K562 (cell line): ENCODE measurements at regions not wholly inside any gene's neighbourhood (a gene's known extent, or its start where the extent isn't known, plus 50 kb on each side); places are given as distances from the start of the nearest gene placed in this dataset.

Experiments used
- ATAC-seq: fragments of 200-7000 bp; cut with Tn5 transposase; 3 replicates; pipeline ENCODE4 v1.9.1; 2020; ENCODE audit warnings: moderate library complexity
- BruUV-seq: library from RNA; stranded (reverse); fragments of 400-500 nt; replicated peaks from 2 replicates; lab custom pipeline; 2021; lab: Mats Ljungman, UMichigan
- CTCF ChIA-PET: fragments of 300-600 bp; formaldehyde crosslinking; extraction: SDS; loops from one replicate; lab custom pipeline; 2021; ENCODE audit warnings: low intra/inter-chr PET ratio; lab: Yijun Ruan, JAX
- POLR2A ChIA-PET: fragments of 300-600, 350-650 bp; sonication (Branson Sonifier 250); formaldehyde crosslinking; extraction: SDS; loops from one replicate; lab custom pipeline; 2021; ENCODE audit warnings: antibody characterized with exemption, inconsistent platforms; lab: Yijun Ruan, JAX
- DNase-seq, 4 experiments: peaks; one replicate each; pipeline versions ENCODE4 v3.0.0 to v3.0.0-alpha.2; 2011 to 2018; ENCODE audit warnings: low spot score in 3 of 4, mixed read lengths in 3 of 4; ENCODE audit errors: extremely low read depth in 1 of 4
- FAIRE-seq: peaks from 2 replicates; lab custom pipeline; 2011; peaks lifted over from hg19 to GRCh38; lab: Jason Lieb, UNC
- H2AFZ ChIP-seq: 2 replicates; pipeline ENCODE4 v1.6.0; 2011; ENCODE audit warnings: low read depth, low read length, control low read depth, inconsistent platforms
- H3K27ac ChIP-seq: fragments of 200-600 bp; 3 replicates; pipeline ENCODE4 v1.8.0; 2011; ENCODE audit warnings: low read depth, mild to moderate bottlenecking, control low read depth, inconsistent platforms, low read length, moderate library complexity, mixed read lengths; ENCODE audit errors: extremely low read depth
- H3K27me3 ChIP-seq, 2 experiments: fragments of 300-600 bp in 1 of 2; 2 replicates in 1 of 2; 3 replicates in 1 of 2; pipeline versions ENCODE4 v1.6.0 to v1.8.0; 2011; ENCODE audit warnings: inconsistent platforms in 2 of 2, low read length in 2 of 2, mild to moderate bottlenecking in 1 of 2, mixed read lengths in 1 of 2, moderate library complexity in 1 of 2; ENCODE audit not compliant: control insufficient read depth in 2 of 2, insufficient read depth in 2 of 2
- H3K36me3 ChIP-seq: fragments of 300-600 bp; 3 replicates; pipeline ENCODE4 v1.8.0; 2011; ENCODE audit warnings: mild to moderate bottlenecking, low read length, inconsistent platforms; ENCODE audit not compliant: control insufficient read depth, insufficient read depth
- H3K4me1 ChIP-seq, 2 experiments: fragments of 200-600 bp in 1 of 2; replicated peaks in 1 of 2; 2 replicates in 1 of 2; 3 replicates in 1 of 2; pipeline versions ENCODE4 v1.5.1 to v1.8.0; 2011; ENCODE audit warnings: inconsistent platforms in 2 of 2, low read length in 2 of 2, mild to moderate bottlenecking in 1 of 2, mixed read lengths in 1 of 2, moderate library complexity in 1 of 2; ENCODE audit not compliant: control insufficient read depth in 2 of 2, insufficient read depth in 2 of 2
- H3K4me2 ChIP-seq: 2 replicates; pipeline ENCODE4 v1.6.1; 2011; ENCODE audit warnings: low read length, control low read depth, inconsistent platforms, mixed read lengths; ENCODE audit not compliant: insufficient read depth
- H3K4me3 ChIP-seq: fragments of 200-600 bp; sonication (generic), shearing (Covaris generic); 2 replicates; pipeline ENCODE4 v1.5.1; 2016; ENCODE audit warnings: control low read depth, inconsistent platforms
- H3K79me2 ChIP-seq: fragments of 200-600 bp; 3 replicates; pipeline ENCODE4 v1.8.0; 2011; ENCODE audit warnings: low read length, inconsistent platforms; ENCODE audit not compliant: control insufficient read depth, insufficient read depth
- H3K9ac ChIP-seq, 2 experiments: 2 replicates each; pipeline versions ENCODE4 v1.6.0 to v1.6.1; 2011; ENCODE audit warnings: low read depth in 2 of 2, low read length in 2 of 2, control low read depth in 1 of 2, inconsistent platforms in 1 of 2, mild to moderate bottlenecking in 1 of 2, mixed read lengths in 1 of 2; ENCODE audit not compliant: insufficient read depth in 1 of 2
- H3K9me1 ChIP-seq: one replicate; pipeline ENCODE4 v1.6.0; 2011; ENCODE audit warnings: inconsistent platforms, mild to moderate bottlenecking, low read length, moderate library complexity; ENCODE audit not compliant: control insufficient read depth, insufficient read depth
- H3K9me3 ChIP-seq: replicated peaks from 2 replicates; pipeline ENCODE4 v1.5.1; 2011; ENCODE audit warnings: low read depth, low read length, inconsistent platforms; ENCODE audit not compliant: control insufficient read depth, insufficient read depth
- H4K20me1 ChIP-seq: replicated peaks from 2 replicates; pipeline ENCODE4 v1.6.1; 2011; ENCODE audit warnings: low read length, inconsistent platforms, mixed read lengths; ENCODE audit not compliant: control insufficient read depth, insufficient read depth
- ARNT ChIP-seq, 2 experiments: fragments of 450-650 bp; IDR thresholded peaks; 2 replicates each; pipeline ENCODE4 v1.6.1; 2016; ENCODE audit warnings: mild to moderate bottlenecking in 1 of 2
- BCL6 ChIP-seq: fragments of 250-450 bp; sonication (Bioruptor Pico); IDR thresholded peaks from 2 replicates; pipeline ENCODE4 v1.4.0; 2020
- CXXC5 ChIP-seq: fragments of 250-450 bp; sonication (Bioruptor Pico); IDR thresholded peaks from 2 replicates; pipeline ENCODE4 v1.8.0; 2022; ENCODE audit warnings: inconsistent platforms, mild to moderate bottlenecking, moderate library complexity
- GABPB1 ChIP-seq: sonication (generic); formaldehyde crosslinking; IDR thresholded peaks from 2 replicates; pipeline ENCODE4 v1.8.0; 2022; ENCODE audit warnings: mild to moderate bottlenecking, missing genetic modification reagents
- GTF2A2 ChIP-seq: IDR thresholded peaks from 2 replicates; pipeline ENCODE4 v1.6.1; 2016; ENCODE audit warnings: mild to moderate bottlenecking, missing genetic modification characterization, missing compliant biosample characterization
- HDAC6 ChIP-seq: IDR thresholded peaks from 2 replicates; pipeline ENCODE4 v1.6.1; 2012; ENCODE audit warnings: low read depth, mild to moderate bottlenecking, control low read depth, inconsistent platforms, low read length, moderate library complexity
- MYC ChIP-seq, 2 experiments: fragments of 250-450 bp in 1 of 2; sonication (Bioruptor Pico) in 1 of 2; IDR thresholded peaks; 2 replicates each; pipeline versions ENCODE4 v1.5.1 to v1.6.1; 2012 to 2021; ENCODE audit warnings: low read depth in 2 of 2, borderline replicate concordance in 1 of 2, improper control_type of control experiment in 1 of 2, low read length in 1 of 2, mild to moderate bottlenecking in 1 of 2, moderate library complexity in 1 of 2
- NR3C1 ChIP-seq: sonication (generic); formaldehyde crosslinking; IDR thresholded peaks from 2 replicates; pipeline ENCODE4 v1.8.1; 2022; ENCODE audit warnings: missing genetic modification reagents
- POLR2AphosphoS2 ChIP-seq: IDR thresholded peaks from 2 replicates; pipeline ENCODE4 v1.6.1; 2012; ENCODE audit warnings: low read length, improper control_type of control experiment
- ZBED1 ChIP-seq: IDR thresholded peaks from 2 replicates; pipeline ENCODE4 v1.6.1; 2014
- ZNF140 ChIP-seq: fragments of 250-450 bp; sonication (Bioruptor Pico); IDR thresholded peaks from 2 replicates; pipeline ENCODE4 v1.8.0; 2021; ENCODE audit warnings: moderate library complexity, mild to moderate bottlenecking, inconsistent platforms
- ZNF197 ChIP-seq: fragments of 200-800 bp; sonication (Bioruptor generic); IDR thresholded peaks from 2 replicates; pipeline ENCODE4 v1.6.1; 2016; ENCODE audit warnings: low read depth, missing genetic modification characterization, missing compliant biosample characterization
- ZNF224 ChIP-seq: sonication (generic); formaldehyde crosslinking; IDR thresholded peaks from 2 replicates; pipeline ENCODE4 v1.8.0; 2022; ENCODE audit warnings: mild to moderate bottlenecking, missing genetic modification reagents
- ZNF239 ChIP-seq: fragments of 250-450 bp; sonication (Bioruptor Pico); IDR thresholded peaks from 2 replicates; pipeline ENCODE4 v1.4.0; 2020; ENCODE audit warnings: mild to moderate bottlenecking
- ZNF740 ChIP-seq, 3 experiments: fragments of 200-800 bp in 1 of 3; sonication (Bioruptor generic) in 1 of 3; sonication (generic) in 1 of 3; formaldehyde crosslinking in 1 of 3; IDR thresholded peaks; 2 replicates each; pipeline versions ENCODE4 v1.6.1 to v1.8.0; 2016 to 2022; ENCODE audit warnings: mild to moderate bottlenecking in 2 of 3, missing compliant biosample characterization in 2 of 3, missing genetic modification characterization in 2 of 3, missing genetic modification reagents in 1 of 3
- in situ Hi-C: fragments of 300-500 bp; cut with MboI; formaldehyde crosslinking; loops from 4 replicates; pipeline ENCODE4 v1.15.0; 2018; ENCODE audit warnings: inconsistent platforms, mixed read lengths
- intact Hi-C: fragments of 100-400 bp; cut with micrococcal nuclease; formaldehyde crosslinking; loops from 2 replicates; pipeline ENCODE4 v1.14.2; 2022
- TF ChIP-seq, protein P1 (sequence below), 2 experiments: fragments of 200-800 bp in 1 of 2; sonication (Bioruptor generic) in 1 of 2; sonication (generic) in 1 of 2; formaldehyde crosslinking in 1 of 2; IDR thresholded peaks in 1 of 2; conservative IDR thresholded peaks in 1 of 2; 2 replicates each; pipeline versions ENCODE4 v1.5.0 to v1.6.1; 2016 to 2020; ENCODE audit warnings: missing compliant biosample characterization in 1 of 2, missing genetic modification characterization in 1 of 2, missing genetic modification reagents in 1 of 2

DNA sequence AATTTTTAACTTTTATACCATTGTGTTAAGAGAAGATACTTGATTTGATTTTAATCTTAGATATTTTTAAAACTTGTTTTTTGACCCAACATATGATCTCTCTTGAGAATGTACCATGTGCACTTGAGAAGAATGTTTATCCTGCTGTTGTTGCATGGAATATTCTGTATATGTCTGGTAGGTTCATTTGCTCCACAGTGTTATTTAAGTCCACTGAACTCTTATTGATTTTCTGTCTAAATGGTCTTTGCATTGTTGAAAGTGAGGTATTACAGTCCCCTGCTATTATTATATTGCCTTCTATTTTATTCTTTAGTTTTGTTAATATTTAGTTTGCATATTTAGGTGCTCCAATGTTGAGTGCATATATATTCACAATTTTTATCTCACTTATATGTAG lies 397.3 kb upstream of the CCDC179 start:
- ATAC-seq: no peak
- no peak overlapping the region for H3K9ac ChIP-seq
- H3K79me2 ChIP-seq: no peaks in the 10 kb centered on the region
- H3K9me1 ChIP-seq: no peaks in the 10 kb centered on the region
- H3K27me3 ChIP-seq: no peaks in the 10 kb centered on the region
- H3K4me2 ChIP-seq: no peak overlapping the region
- POLR2A ChIA-PET: no interaction called here
- no peak for FAIRE-seq
- DNase-seq: no peak
- BruUV-seq: no TSS peak
- no peaks in the 10 kb centered on the region for H4K20me1 ChIP-seq
- no peaks in the 10 kb centered on the region for H3K4me1 ChIP-seq
- H3K36me3 ChIP-seq: no peaks in the 10 kb centered on the region
- TF ChIP-seq GABPB1 (no peak), ARNT (IDR thresholded peaks at IDR 0.05) (no peak), ZBED1 (no peak), CXXC5 (CRISPR knock-in tag) (no peak)
- TF ChIP-seq, all 486 proteins: peak for 0
- CTCF ChIA-PET: no interaction called here
- intact Hi-C loops (no loop called here), in situ Hi-C loops (no loop called here)
- Histone ChIP-seq H3K27ac (no peak overlapping the region), H2AFZ (no peak overlapping the region), H3K4me3 (no peak overlapping the region), H3K9me3 (no peaks in the 10 kb centered on the region)

- H3K79me2 ChIP-seq: no peaks in the 10 kb centered on the region
- no peak overlapping the region for H3K4me3 ChIP-seq
- CTCF ChIA-PET: no interaction called here
- FAIRE-seq (no peak), DNase-seq (no peak), ATAC-seq (no peak)
- intact Hi-C loops: no loop called here
- no peak overlapping the region for H3K9ac ChIP-seq
- no peaks in the 10 kb centered on the region for H4K20me1 ChIP-seq
- no TSS peak for BruUV-seq
- H3K9me3 ChIP-seq: no peaks in the 10 kb centered on the region
- H3K4me1 ChIP-seq: no peaks in the 10 kb centered on the region
- H3K27me3 ChIP-seq: no peaks in the 10 kb centered on the region
- in situ Hi-C loops: no loop called here
- POLR2A ChIA-PET: no interaction called here
- H3K36me3 ChIP-seq: no peaks in the 10 kb centered on the region
- no peak overlapping the region for H2AFZ ChIP-seq
- H3K9me1 ChIP-seq: no peaks in the 10 kb centered on the region
- H3K4me2 ChIP-seq: no peak overlapping the region
- no peak overlapping the region for H3K27ac ChIP-seq
- no peak for TF ChIP-seq MYC (IDR thresholded peaks at IDR 0.05; ENCODE audit: low read depth, low read length)
- no peak for TF ChIP-seq MYC (CRISPR knock-in tag; IDR thresholded peaks at IDR 0.05; ENCODE audit: borderline replicate concordance, low read depth)
- no peak for TF ChIP-seq BCL6
- no peak for TF ChIP-seq NR3C1
- TF ChIP-seq POLR2AphosphoS2: no peak
- TF ChIP-seq, protein P1, sequence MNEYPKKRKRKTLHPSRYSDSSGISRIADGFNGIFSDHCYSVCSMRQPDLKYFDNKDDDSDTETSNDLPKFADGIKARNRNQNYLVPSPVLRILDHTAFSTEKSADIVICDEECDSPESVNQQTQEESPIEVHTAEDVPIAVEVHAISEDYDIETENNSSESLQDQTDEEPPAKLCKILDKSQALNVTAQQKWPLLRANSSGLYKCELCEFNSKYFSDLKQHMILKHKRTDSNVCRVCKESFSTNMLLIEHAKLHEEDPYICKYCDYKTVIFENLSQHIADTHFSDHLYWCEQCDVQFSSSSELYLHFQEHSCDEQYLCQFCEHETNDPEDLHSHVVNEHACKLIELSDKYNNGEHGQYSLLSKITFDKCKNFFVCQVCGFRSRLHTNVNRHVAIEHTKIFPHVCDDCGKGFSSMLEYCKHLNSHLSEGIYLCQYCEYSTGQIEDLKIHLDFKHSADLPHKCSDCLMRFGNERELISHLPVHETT (CRISPR knock-in tag; conservative IDR thresholded peaks at IDR 0.05 in 1 of 2, IDR thresholded peaks at IDR 0.05 in 1 of 2): no peak
- TF ChIP-seq ZNF740 (CRISPR knock-in tag; IDR thresholded peaks at IDR 0.05): no peak
- TF ChIP-seq ZNF740 (tag; IDR thresholded peaks at IDR 0.05): no peak
- TF ChIP-seq ZNF197 (CRISPR knock-in tag): no peak
- TF ChIP-seq GTF2A2 (tag): no peak
- no peak for TF ChIP-seq HDAC6
- no peak for TF ChIP-seq ZNF224 (CRISPR knock-in tag)
- TF ChIP-seq ZNF140 (CRISPR knock-in tag): no peak
- TF ChIP-seq ZNF239: no peak
Observed at GRCh38 chr11:23263466-23263865, 403.2 kb upstream of the CCDC179 start.
